IMR-90 (cell line): ENCODE measurements at regions not wholly inside any gene's neighbourhood (a gene's known extent, or its start where the extent isn't known, plus 50 kb on each side); places are given as distances from the start of the nearest gene placed in this dataset.

Source experiments
- ATAC-seq: fragments of 200-7000 bp; cut with Tn5 transposase; 2 replicates; pipeline ENCODE4 v1.9.1; 2020; ENCODE audit warnings: low read depth, mild to moderate bottlenecking, moderate library complexity
- BruUV-seq: library from RNA; stranded (reverse); fragments of 400-500 nt; replicated peaks from 2 replicates; lab custom pipeline; 2021; lab: Mats Ljungman, UMichigan
- CTCF ChIA-PET: fragments of 300-600 bp; formaldehyde crosslinking; extraction: SDS; loops from one replicate; lab custom pipeline; 2021; ENCODE audit warnings: antibody characterized with exemption; lab: Yijun Ruan, JAX
- POLR2A ChIA-PET: fragments of 300-600 bp; sonication (Branson Sonifier 250); formaldehyde crosslinking; loops from one replicate; lab custom pipeline; 2022; ENCODE audit warnings: antibody characterized with exemption; ENCODE audit not compliant: unreplicated experiment; lab: Charles Lee
- DNase-seq: peaks from one replicate; pipeline ENCODE4 v3.0.0; 2013
- H2AFZ ChIP-seq: replicated peaks from 2 replicates; pipeline ENCODE3; 2013; ENCODE audit warnings: low read length, mild to moderate bottlenecking; ENCODE audit not compliant: poor library complexity
- H2AK5ac ChIP-seq: 2 replicates; pipeline ENCODE4 v1.6.1; 2013; ENCODE audit warnings: low read depth, low read length, inconsistent platforms
- H2AK9ac ChIP-seq: replicated peaks from 2 replicates; pipeline ENCODE3; 2013; ENCODE audit warnings: mild to moderate bottlenecking, low read depth, low read length, moderate library complexity; ENCODE audit not compliant: poor library complexity
- H2BK120ac ChIP-seq: 2 replicates; pipeline ENCODE4 v1.6.1; 2013; ENCODE audit warnings: low read depth, low read length, inconsistent platforms
- H2BK15ac ChIP-seq: 3 replicates; pipeline ENCODE4 v1.6.1; 2013; ENCODE audit warnings: low read depth, low read length, inconsistent platforms
- H2BK20ac ChIP-seq: 2 replicates; pipeline ENCODE4 v1.6.1; 2013; ENCODE audit warnings: low read depth, mild to moderate bottlenecking, inconsistent platforms, low read length, moderate library complexity
- H2BK5ac ChIP-seq: 2 replicates; pipeline ENCODE4 v1.6.1; 2013; ENCODE audit warnings: mild to moderate bottlenecking, low read depth, low read length, inconsistent platforms; ENCODE audit not compliant: poor library complexity, severe bottlenecking
- H3K14ac ChIP-seq: replicated peaks from 2 replicates; pipeline ENCODE4 v1.6.1; 2013; ENCODE audit warnings: low read depth, low read length, inconsistent platforms
- H3K18ac ChIP-seq: 2 replicates; pipeline ENCODE4 v1.6.1; 2013; ENCODE audit warnings: low read depth, low read length, control low read depth
- H3K23ac ChIP-seq: 2 replicates; pipeline ENCODE4 v1.6.1; 2013; ENCODE audit warnings: low read depth, low read length, inconsistent platforms
- H3K27ac ChIP-seq: 2 replicates; pipeline ENCODE4 v1.5.1; 2013; ENCODE audit warnings: mild to moderate bottlenecking, control low read depth, low read length; ENCODE audit not compliant: insufficient read depth
- H3K27me3 ChIP-seq: 2 replicates; pipeline ENCODE4 v1.6.1; 2013; ENCODE audit warnings: low read length; ENCODE audit not compliant: control insufficient read depth, insufficient read depth
- H3K36me3 ChIP-seq: 2 replicates; pipeline ENCODE4 v1.6.1; 2013; ENCODE audit warnings: low read length, mixed read lengths; ENCODE audit not compliant: control insufficient read depth, insufficient read depth
- H3K4ac ChIP-seq: 2 replicates; pipeline ENCODE4 v1.6.1; 2013; ENCODE audit warnings: low read depth, low read length, inconsistent platforms
- H3K4me1 ChIP-seq: 2 replicates; pipeline ENCODE4 v1.6.1; 2013; ENCODE audit warnings: low read length, mixed read lengths; ENCODE audit not compliant: control insufficient read depth, insufficient read depth
- H3K4me2 ChIP-seq: 2 replicates; pipeline ENCODE4 v1.6.1; 2013; ENCODE audit warnings: low read depth, mild to moderate bottlenecking, control low read depth, low read length, moderate library complexity
- H3K4me3 ChIP-seq: 2 replicates; pipeline ENCODE4 v1.5.1; 2013; ENCODE audit warnings: low read depth, mild to moderate bottlenecking, control low read depth, low read length, moderate library complexity; ENCODE audit not compliant: insufficient read depth
- H3K56ac ChIP-seq: 2 replicates; pipeline ENCODE4 v1.6.1; 2013; ENCODE audit warnings: low read length, inconsistent platforms; ENCODE audit not compliant: insufficient read depth; ENCODE audit errors: extremely low read depth
- H3K79me1 ChIP-seq, 2 experiments: 2 replicates each; pipeline ENCODE4 v1.6.1; 2013; ENCODE audit warnings: low read length in 2 of 2, inconsistent platforms in 1 of 2, low read depth in 1 of 2
- H3K9ac ChIP-seq: 2 replicates; pipeline ENCODE4 v1.6.1; 2013; ENCODE audit warnings: low read depth, low read length, control low read depth
- H3K9me1 ChIP-seq: 2 replicates; pipeline ENCODE4 v1.6.1; 2013; ENCODE audit warnings: low read length, inconsistent platforms; ENCODE audit not compliant: insufficient read depth
- H3K9me3 ChIP-seq: 2 replicates; pipeline ENCODE4 v1.6.1; 2013; ENCODE audit warnings: low read length; ENCODE audit not compliant: control insufficient read depth, insufficient read depth
- H4K20me1 ChIP-seq: 2 replicates; pipeline ENCODE4 v1.6.1; 2013; ENCODE audit warnings: low read length, inconsistent platforms; ENCODE audit not compliant: insufficient read depth
- H4K5ac ChIP-seq: 2 replicates; pipeline ENCODE4 v1.6.1; 2013; ENCODE audit warnings: mild to moderate bottlenecking, low read depth, low read length, control low read depth
- H4K8ac ChIP-seq, 2 experiments: 2 replicates each; pipeline ENCODE4 v1.6.1; 2013; ENCODE audit warnings: low read depth in 2 of 2, low read length in 2 of 2, control low read depth in 1 of 2, inconsistent platforms in 1 of 2
- H4K91ac ChIP-seq: 2 replicates; pipeline ENCODE4 v1.6.1; 2013; ENCODE audit warnings: low read depth, low read length, inconsistent platforms; ENCODE audit not compliant: insufficient read depth
- CTCF ChIP-seq: conservative IDR thresholded peaks from 2 replicates; pipeline ENCODE4 v1.5.1; 2012; ENCODE audit warnings: mild to moderate bottlenecking, low read depth, low read length, improper control_type of control experiment
- NFE2L2 ChIP-seq: fragments of 150-350 bp; IDR thresholded peaks from 2 replicates; pipeline ENCODE4 v1.6.1; 2016; ENCODE audit warnings: low read depth, mild to moderate bottlenecking, low read length
- WGBS, 2 experiments: methylation state at CpG; one replicate each; pipeline versions ENCODE4 v1.1.5 to v1.1.7; 2013; ENCODE audit warnings: missing lambda C conversion rate in 2 of 2; ENCODE audit not compliant: insufficient read length in 1 of 2; ENCODE audit errors: extremely low coverage in 2 of 2; 5-methylcytosine and 5-hydroxymethylcytosine counted together
- dilution Hi-C: fragments of 300-500 bp; cut with HindIII; formaldehyde crosslinking; loops from one replicate; pipeline ENCODE4 v1.14.3; 2018; ENCODE audit warnings: low sequenced_read_pairs; ENCODE audit not compliant: unreplicated experiment
- in situ Hi-C: fragments of 300-500 bp; cut with MboI; formaldehyde crosslinking; loops from 3 replicates; pipeline ENCODE4 v1.14.3; 2019; ENCODE audit warnings: low sequenced_read_pairs, inconsistent platforms, mixed read lengths
- intact Hi-C: fragments of 100-400 bp; cut with micrococcal nuclease; formaldehyde crosslinking; loops from 2 replicates; pipeline ENCODE4 v1.10.0; 2022

- Histone ChIP-seq H4K20me1 (no peaks in the 10 kb centered on the region), H3K27ac (no peak overlapping the region), H2BK15ac (no peak overlapping the region), H2BK120ac (no peak overlapping the region), H3K9me1 (no peaks in the 10 kb centered on the region), H4K5ac (no peak overlapping the region), H3K23ac (no peak overlapping the region), H4K8ac (no peak overlapping the region), H3K79me1 (no peaks in the 10 kb centered on the region), H2BK5ac (no peak overlapping the region), H2AK5ac (no peak overlapping the region), H3K18ac (no peak overlapping the region), H2AFZ (no peak overlapping the region), H3K56ac (no peak overlapping the region), H3K4me1 (peaks cover 9% of the 10 kb centered on the region), H3K4me3 (no peak overlapping the region), H3K9me3 (no peaks in the 10 kb centered on the region), H2BK20ac (no peak overlapping the region), H3K36me3 (no peaks in the 10 kb centered on the region), H3K14ac (no peak overlapping the region), H3K4ac (no peak overlapping the region), H3K4me2 (no peak overlapping the region), H3K9ac (no peak overlapping the region), H2AK9ac (no peak overlapping the region), H4K91ac (no peak overlapping the region), H3K27me3 (no peaks in the 10 kb centered on the region)
- CTCF ChIA-PET, result interaction anchor here (0.6 kb wide), 1 partner anchor 115 kb away, joined by 3 read pairs; no protein-coding TSS in a partner anchor
- dilution Hi-C loops (no loop called here), intact Hi-C loops (loop anchor here (5.0 kb wide), 1 partner anchor 418 kb away; no protein-coding TSS in a partner anchor), in situ Hi-C loops (no loop called here)
- no peak for TF ChIP-seq NFE2L2
- TF ChIP-seq CTCF, result no peak
- DNase-seq (no peak), ATAC-seq (no peak)
- BruUV-seq, result no TSS peak
- POLR2A ChIA-PET, result no interaction called here
- WGBS, 2 experiments, result 100% methylated on average over 5 of the region's 7 CpGs; no CpG with 5 or more reads in 1 of the 2 experiments
Observed at GRCh38 chr12:25854991-25855390, 103.5 kb upstream of the RASSF8 start.
